AG10803 (cell line): ENCODE measurements at regions not wholly inside any gene's neighbourhood (a gene's known extent, or its start where the extent isn't known, plus 50 kb on each side); places are given as distances from the start of the nearest gene placed in this dataset.

ENCODE experiments used
- DNase-seq: peaks from one replicate; pipeline ENCODE4 v3.0.0; 2010; ENCODE audit warnings: low read depth
- H3K4me3 ChIP-seq: 2 replicates; pipeline ENCODE4 v1.5.1; 2011; ENCODE audit warnings: mild to moderate bottlenecking, low read length, control low read depth
- CTCF ChIP-seq: conservative IDR thresholded peaks from 2 replicates; pipeline ENCODE4 v1.5.1; 2011; ENCODE audit warnings: mild to moderate bottlenecking, low read length, control low read depth, inconsistent platforms

GRCh38 chr4:10204401-10205058, 87.9 kb upstream of the WDR1 start:
- no peak for TF ChIP-seq CTCF
- H3K4me3 ChIP-seq, result no peak overlapping the region
- DNase-seq, result peak; percentile 95

DNA sequence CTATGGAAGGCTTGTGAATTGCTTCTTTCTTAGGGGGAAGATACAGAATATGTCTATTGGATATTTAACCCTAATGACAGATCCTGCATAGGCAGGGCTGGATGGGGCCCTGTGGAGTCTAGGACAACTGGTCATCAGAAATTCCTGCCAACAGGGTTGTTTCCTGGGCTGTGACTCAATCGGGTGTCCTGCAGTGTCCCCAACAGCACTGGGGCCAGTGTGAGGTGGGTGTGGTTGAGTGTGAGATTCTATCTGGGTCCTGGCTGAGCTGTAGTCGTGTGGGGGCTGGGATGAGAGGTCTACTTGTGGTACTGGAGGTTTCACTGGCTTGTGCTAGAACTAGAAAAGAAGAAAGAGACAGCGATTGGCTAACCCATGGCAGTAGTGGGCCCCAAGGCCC, 87.3 kb upstream of the WDR1 start:
- H3K4me3 ChIP-seq, result no peak overlapping the region
- DNase-seq, result no peak
- no peak for TF ChIP-seq CTCF

- no peak overlapping the region for H3K4me3 ChIP-seq
- DNase-seq, result no peak
- no peak for TF ChIP-seq CTCF
Measured at GRCh38 chr4:10201381-10202223, 85.0 kb upstream of the WDR1 start.

DNA sequence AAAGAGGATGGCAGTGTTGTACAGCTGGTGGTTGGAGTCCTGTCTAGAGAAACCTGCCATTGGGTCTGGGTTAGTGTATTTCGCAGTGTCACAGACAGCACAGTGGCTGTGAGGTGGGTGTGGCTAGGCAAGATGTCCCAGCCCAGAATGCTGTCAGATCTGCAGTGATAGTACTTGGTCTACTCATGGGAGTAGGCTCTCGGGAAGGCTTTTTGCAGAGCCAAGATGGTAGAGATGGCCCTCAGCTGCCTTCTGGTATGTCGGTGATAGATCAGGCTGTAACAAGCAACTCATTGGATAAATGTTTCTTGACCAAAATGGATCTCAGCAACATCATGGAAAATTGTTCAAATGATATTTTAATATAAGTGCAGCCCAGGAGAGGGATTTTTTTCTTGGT, 84.3 kb upstream of the WDR1 start:
- no peak overlapping the region for H3K4me3 ChIP-seq
- TF ChIP-seq CTCF, result no peak
- no peak for DNase-seq

- TF ChIP-seq CTCF, result no peak
- H3K4me3 ChIP-seq, result no peak overlapping the region
- no peak for DNase-seq
Measured at GRCh38 chr4:10198365-10198764, 81.8 kb upstream of the WDR1 start.

DNA sequence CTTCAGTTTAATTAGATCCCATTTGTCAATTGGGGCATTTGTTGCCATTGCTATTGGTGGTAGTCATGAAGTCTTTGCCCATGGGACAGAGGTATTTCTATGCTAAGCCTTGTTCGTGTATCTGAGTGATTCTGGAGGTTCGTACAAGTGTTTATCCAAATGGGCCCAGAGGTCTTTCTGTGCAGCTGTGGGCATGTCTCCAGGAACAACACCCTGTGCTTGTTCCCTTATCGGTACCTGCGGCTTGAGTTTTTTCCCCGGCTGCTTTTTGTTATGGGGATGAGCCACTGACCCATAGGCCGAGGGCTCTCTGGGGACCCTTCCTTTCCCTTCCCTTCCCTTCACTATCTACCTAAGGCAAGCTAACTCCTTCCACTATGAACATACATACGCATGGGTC, 81.4 kb upstream of the WDR1 start:
- TF ChIP-seq CTCF, result no peak
- no peak overlapping the region for H3K4me3 ChIP-seq
- DNase-seq, result no peak

DNA sequence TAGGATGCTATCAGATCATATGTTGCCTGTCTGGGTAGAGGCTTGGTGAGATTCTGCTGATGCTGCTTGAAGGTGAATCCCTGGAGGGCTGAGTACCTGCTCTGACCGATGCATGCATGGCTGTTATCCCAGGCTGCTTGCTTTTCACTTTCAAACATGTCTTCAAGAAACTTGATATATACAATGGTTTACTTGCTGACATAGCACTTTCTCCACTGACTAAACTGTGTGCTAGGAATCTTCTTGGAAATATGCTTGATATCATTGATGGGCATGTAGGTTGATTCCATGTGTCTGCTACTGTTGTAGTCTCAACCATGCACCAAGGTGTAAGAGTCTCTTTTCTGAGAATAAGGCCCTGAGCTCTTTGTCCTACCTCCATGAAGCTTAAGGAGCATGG, 79.6 kb upstream of the WDR1 start:
- no peak for TF ChIP-seq CTCF
- H3K4me3 ChIP-seq, result no peak overlapping the region
- DNase-seq, result no peak
